A549 (cell line): ENCODE measurements at regions not wholly inside any gene's neighbourhood (a gene's known extent, or its start where the extent isn't known, plus 50 kb on each side); places are given as distances from the start of the nearest gene placed in this dataset.

ENCODE experiments used
- CHD2 ChIP-seq: fragments of 150-350 bp; IDR thresholded peaks from 2 replicates; pipeline ENCODE4 v1.6.1; 2014; ENCODE audit warnings: low read length; ENCODE audit not compliant: partially characterized antibody
- CTCF ChIP-seq: fragments of >200 bp; sonication (Bioruptor Twin); formaldehyde crosslinking; IDR thresholded peaks from 3 replicates; pipeline ENCODE4 v1.5.1; 2016
- HDAC2 ChIP-seq: fragments of 200-600 bp; sonication (generic); IDR thresholded peaks from 2 replicates; pipeline ENCODE4 v1.6.1; 2016
- HMGXB4 ChIP-seq: fragments of 250-450 bp; sonication (Bioruptor Pico); IDR thresholded peaks from 2 replicates; pipeline ENCODE4 v1.5.0; 2021; ENCODE audit warnings: mild to moderate bottlenecking, moderate library complexity, borderline replicate concordance
- JUN ChIP-seq, 2 experiments: fragments of >200 bp; sonication (Bioruptor Twin); formaldehyde crosslinking; IDR thresholded peaks; 2 replicates in 1 of 2; 3 replicates in 1 of 2; pipeline ENCODE4 v1.6.1; 2016 to 2017
- MYC ChIP-seq: IDR thresholded peaks from 2 replicates; pipeline ENCODE4 v1.6.1; 2012; ENCODE audit warnings: mild to moderate bottlenecking, inconsistent platforms, low read length, improper control_type of control experiment, borderline replicate concordance
- POLR2A ChIP-seq: IDR thresholded peaks from 2 replicates; pipeline ENCODE4 v1.6.1; 2012; ENCODE audit warnings: mild to moderate bottlenecking, low read length
- RAD21 ChIP-seq, 2 experiments: fragments of >200 bp in 1 of 2; sonication (Bioruptor Twin) in 1 of 2; formaldehyde crosslinking in 1 of 2; IDR thresholded peaks in 1 of 2; conservative IDR thresholded peaks in 1 of 2; 2 replicates in 1 of 2; 3 replicates in 1 of 2; pipeline ENCODE4 v1.6.1; 2012 to 2018; ENCODE audit warnings: inconsistent platforms in 1 of 2
- RCOR1 ChIP-seq: fragments of 150-350 bp; IDR thresholded peaks from 2 replicates; pipeline ENCODE4 v1.6.1; 2014; ENCODE audit warnings: antibody characterized with exemption, low read length, low read depth
- SMC3 ChIP-seq: fragments of >200 bp; sonication (Bioruptor Twin); formaldehyde crosslinking; IDR thresholded peaks from 3 replicates; pipeline ENCODE4 v1.6.1; 2018; ENCODE audit warnings: inconsistent platforms
- USF2 ChIP-seq: fragments of 450-650 bp; IDR thresholded peaks from 2 replicates; pipeline ENCODE4 v1.6.1; 2014; ENCODE audit warnings: antibody characterized with exemption

GRCh38 chr6:159095616-159096015 lies 50.8 kb upstream of the TAGAP start:
- TF ChIP-seq JUN (IDR thresholded peaks at IDR 0.05) = no peak
- TF ChIP-seq USF2 = no peak
- no peak for TF ChIP-seq RCOR1
- TF ChIP-seq POLR2A = no peak
- no peak for TF ChIP-seq HMGXB4 (CRISPR knock-in tag)
- TF ChIP-seq CTCF = no peak
- TF ChIP-seq SMC3 = no peak
- TF ChIP-seq HDAC2 = no peak
- TF ChIP-seq CHD2 = no peak
- no peak for TF ChIP-seq RAD21 (conservative IDR thresholded peaks at IDR 0.05 in 1 of 2, IDR thresholded peaks at IDR 0.05 in 1 of 2)
- TF ChIP-seq MYC = no peak
